H9 (cell line): ENCODE measurements at regions not wholly inside any gene's neighbourhood (a gene's known extent, or its start where the extent isn't known, plus 50 kb on each side); places are given as distances from the start of the nearest gene placed in this dataset.

Source experiments
- DNase-seq: peaks from one replicate; pipeline ENCODE4 v3.0.0-alpha.2; 2017
- H2AFZ ChIP-seq: one replicate; pipeline ENCODE4 v1.6.1; 2013; ENCODE audit warnings: mild to moderate bottlenecking, low read length, control low read depth, moderate library complexity
- H2AK5ac ChIP-seq: 2 replicates; pipeline ENCODE4 v1.6.1; 2013; ENCODE audit warnings: low read length, control low read depth, mixed read lengths; ENCODE audit not compliant: insufficient read length
- H2BK120ac ChIP-seq: one replicate; pipeline ENCODE4 v1.6.1; 2013; ENCODE audit warnings: low read depth, mild to moderate bottlenecking, low read length, control low read depth, inconsistent platforms; ENCODE audit not compliant: poor library complexity, severe bottlenecking
- H2BK12ac ChIP-seq: 2 replicates; pipeline ENCODE4 v1.6.1; 2013; ENCODE audit warnings: low read length, control low read depth, mixed read lengths, low read depth; ENCODE audit not compliant: insufficient read length
- H2BK15ac ChIP-seq: 2 replicates; pipeline ENCODE4 v1.6.1; 2013; ENCODE audit warnings: low read depth, low read length, control low read depth
- H2BK20ac ChIP-seq: one replicate; pipeline ENCODE4 v1.6.1; 2013; ENCODE audit warnings: low read depth, mild to moderate bottlenecking, low read length, control low read depth, inconsistent platforms; ENCODE audit not compliant: poor library complexity, severe bottlenecking
- H2BK5ac ChIP-seq: 2 replicates; pipeline ENCODE4 v1.6.1; 2013; ENCODE audit warnings: low read length, control low read depth, mixed read lengths; ENCODE audit not compliant: insufficient read length
- H3K14ac ChIP-seq: 2 replicates; pipeline ENCODE4 v1.6.1; 2013; ENCODE audit warnings: low read length, control low read depth; ENCODE audit not compliant: insufficient read depth
- H3K18ac ChIP-seq: 2 replicates; pipeline ENCODE4 v1.6.1; 2013; ENCODE audit warnings: low read depth, mild to moderate bottlenecking, mixed read lengths, low read length, control low read depth; ENCODE audit not compliant: insufficient read length
- H3K23ac ChIP-seq: 2 replicates; pipeline ENCODE4 v1.6.1; 2013; ENCODE audit warnings: low read length, control low read depth, mixed read lengths, low read depth; ENCODE audit not compliant: insufficient read length
- H3K23me2 ChIP-seq: 2 replicates; pipeline ENCODE4 v1.6.1; 2013; ENCODE audit warnings: low read depth, mild to moderate bottlenecking, mixed read lengths, low read length, control low read depth; ENCODE audit not compliant: insufficient read length, poor library complexity, severe bottlenecking
- H3K27ac ChIP-seq: 2 replicates; pipeline ENCODE4 v1.5.1; 2013; ENCODE audit warnings: low read length, control low read depth, mixed read lengths, low read depth; ENCODE audit not compliant: insufficient read length
- H3K27me3 ChIP-seq: 2 replicates; pipeline ENCODE4 v1.6.1; 2013; ENCODE audit warnings: low read length, control low read depth, inconsistent platforms; ENCODE audit not compliant: insufficient read depth
- H3K4ac ChIP-seq: 2 replicates; pipeline ENCODE4 v1.6.1; 2013; ENCODE audit warnings: low read depth, mild to moderate bottlenecking, control low read depth, inconsistent platforms, low read length, moderate library complexity
- H3K4me1 ChIP-seq: 2 replicates; pipeline ENCODE4 v1.6.1; 2013; ENCODE audit warnings: low read length, control low read depth, inconsistent platforms; ENCODE audit not compliant: insufficient read depth
- H3K4me2 ChIP-seq: 2 replicates; pipeline ENCODE4 v1.6.1; 2013; ENCODE audit warnings: low read length, control low read depth, mixed read lengths; ENCODE audit not compliant: insufficient read length, insufficient read depth
- H3K56ac ChIP-seq: 2 replicates; pipeline ENCODE4 v1.6.1; 2013; ENCODE audit warnings: low read depth, mild to moderate bottlenecking, mixed read lengths, low read length, control low read depth; ENCODE audit not compliant: insufficient read length
- H3K79me1 ChIP-seq: 2 replicates; pipeline ENCODE4 v1.6.1; 2013; ENCODE audit warnings: low read depth, mild to moderate bottlenecking, moderate library complexity, low read length, control low read depth, inconsistent platforms; ENCODE audit not compliant: insufficient read depth, poor library complexity, severe bottlenecking
- H3K79me2 ChIP-seq: 2 replicates; pipeline ENCODE4 v1.6.1; 2013; ENCODE audit warnings: low read length, control low read depth, inconsistent platforms; ENCODE audit not compliant: insufficient read depth
- H3K9ac ChIP-seq: 2 replicates; pipeline ENCODE4 v1.6.1; 2013; ENCODE audit warnings: low read length, control low read depth, mixed read lengths; ENCODE audit not compliant: insufficient read length; ENCODE audit errors: extremely low read depth
- H3K9me3 ChIP-seq: one replicate; pipeline ENCODE4 v1.6.1; 2013; ENCODE audit warnings: low read depth, low read length, inconsistent platforms; ENCODE audit not compliant: control insufficient read depth
- H3T11ph ChIP-seq: one replicate; pipeline ENCODE4 v1.6.1; 2013; ENCODE audit warnings: mild to moderate bottlenecking, low read length, control low read depth, inconsistent platforms
- H4K20me1 ChIP-seq: one replicate; pipeline ENCODE4 v1.6.1; 2013; ENCODE audit not compliant: control insufficient read depth, insufficient read length, insufficient read depth
- H4K5ac ChIP-seq: 2 replicates; pipeline ENCODE4 v1.6.1; 2013; ENCODE audit warnings: low read depth, mild to moderate bottlenecking, mixed read lengths, low read length, control low read depth; ENCODE audit not compliant: insufficient read length
- H4K8ac ChIP-seq: replicated peaks from 2 replicates; pipeline ENCODE4 v1.6.1; 2013; ENCODE audit warnings: low read length, control low read depth, mixed read lengths, low read depth; ENCODE audit not compliant: insufficient read length
- H4K91ac ChIP-seq: 2 replicates; pipeline ENCODE4 v1.6.1; 2013; ENCODE audit warnings: low read depth, mild to moderate bottlenecking, moderate library complexity, mixed read lengths, low read length, control low read depth; ENCODE audit not compliant: insufficient read length
- H3K27ac Mint-ChIP-seq, 3 experiments: 2 replicates in 2 of 3; 3 replicates in 1 of 3; pipeline ENCODE4 v1.8.0; 2020 to 2021; ENCODE audit warnings: mixed read lengths in 3 of 3, mild to moderate bottlenecking in 1 of 3, moderate library complexity in 1 of 3
- H3K27me3 Mint-ChIP-seq: 2 replicates; pipeline ENCODE4 v1.8.0; 2021; ENCODE audit warnings: low read depth, mild to moderate bottlenecking, moderate library complexity, mixed read lengths
- H3K36me3 Mint-ChIP-seq, 3 experiments: 2 replicates in 2 of 3; 3 replicates in 1 of 3; pipeline ENCODE4 v1.8.0; 2020 to 2021; ENCODE audit warnings: low read depth in 3 of 3, mixed read lengths in 3 of 3; ENCODE audit not compliant: insufficient read depth in 1 of 3
- H3K4me1 Mint-ChIP-seq, 2 experiments: 2 replicates each; pipeline ENCODE4 v1.8.0; 2020; ENCODE audit warnings: mixed read lengths in 2 of 2
- H3K4me3 Mint-ChIP-seq, 2 experiments: 2 replicates in 1 of 2; 3 replicates in 1 of 2; pipeline ENCODE4 v1.8.0; 2020 to 2021; ENCODE audit warnings: mild to moderate bottlenecking in 2 of 2, mixed read lengths in 2 of 2, moderate library complexity in 1 of 2
- H3K9me3 Mint-ChIP-seq, 2 experiments: 2 replicates in 1 of 2; 3 replicates in 1 of 2; pipeline ENCODE4 v1.8.0; 2020; ENCODE audit warnings: mild to moderate bottlenecking in 2 of 2, mixed read lengths in 2 of 2, moderate library complexity in 1 of 2
- CTCF ChIP-seq: fragments of 200-600 bp; sonication (generic); conservative IDR thresholded peaks from 3 replicates; pipeline ENCODE4 v1.8.0; 2021; ENCODE audit warnings: antibody characterized with exemption, mild to moderate bottlenecking
- WGBS: extraction: QIAGEN DNeasy Blood & Tissue Kit; methylation state at CpG from one replicate; pipeline ENCODE4 v1.1.7; 2013; ENCODE audit warnings: missing lambda C conversion rate, low lambda C conversion rate, mixed read lengths; ENCODE audit not compliant: insufficient read length; ENCODE audit errors: extremely low coverage; 5-methylcytosine and 5-hydroxymethylcytosine counted together

GRCh38 chr21:16788584-16788983 is 724.3 kb upstream of the CXADR start:
- no peak for TF ChIP-seq CTCF
- peaks cover 4 to 11% (median 6%) of the 10 kb centered on the region in 3 experiments; a peak in 4 of 7 replicates for H3K36me3 Mint-ChIP-seq
- peaks cover 15 to 17% of the 10 kb centered on the region in 2 experiments for H3K9me3 Mint-ChIP-seq

More at GRCh38 chr21:16788584-16788983, 724.3 kb upstream of the CXADR start:
- H4K5ac ChIP-seq, result no peak overlapping the region
- no peak overlapping the region for H2BK120ac ChIP-seq
- no peak overlapping the region for H2BK20ac ChIP-seq
- no peak overlapping the region for H4K8ac ChIP-seq
- no peak overlapping the region for H3K56ac ChIP-seq
- no peak overlapping the region for H2BK5ac ChIP-seq
- H2AK5ac ChIP-seq, result no peak overlapping the region
- H3K9ac ChIP-seq, result no peak overlapping the region
- Mint-ChIP-seq H3K27ac (no peak overlapping the region), H3K4me1 (no peaks in the 10 kb centered on the region), H3K4me3 (no peak overlapping the region), H3K27me3 (no peaks in the 10 kb centered on the region)
- H3K9me3 ChIP-seq, result no peaks in the 10 kb centered on the region
- H4K20me1 ChIP-seq, result no peaks in the 10 kb centered on the region
- no peak overlapping the region for H2BK12ac ChIP-seq
- no peaks in the 10 kb centered on the region for H3K79me2 ChIP-seq
- no peaks in the 10 kb centered on the region for H3K79me1 ChIP-seq
- no peaks in the 10 kb centered on the region for H3K27me3 ChIP-seq
- no peak overlapping the region for H3K23ac ChIP-seq
- no peak overlapping the region for H2AFZ ChIP-seq
- H3K23me2 ChIP-seq, result no peaks in the 10 kb centered on the region
- H3T11ph ChIP-seq, result no peak overlapping the region
- H3K27ac ChIP-seq, result no peak overlapping the region
- no peak overlapping the region for H3K18ac ChIP-seq
- no peaks in the 10 kb centered on the region for H3K4me1 ChIP-seq
- no peak overlapping the region for H4K91ac ChIP-seq
- no peak overlapping the region for H3K4me2 ChIP-seq
- no peak overlapping the region for H3K14ac ChIP-seq
- DNase-seq, result no peak
- WGBS, result no CpG with 5 or more reads among the region's 2 CpGs
- no peak overlapping the region for H3K4ac ChIP-seq
- no peak overlapping the region for H2BK15ac ChIP-seq
